ENCODE measurements at regions not wholly inside any gene's neighbourhood (a gene's known extent, or its start where the extent isn't known, plus 50 kb on each side); places are given as distances from the start of the nearest gene placed in this dataset.

DNA sequence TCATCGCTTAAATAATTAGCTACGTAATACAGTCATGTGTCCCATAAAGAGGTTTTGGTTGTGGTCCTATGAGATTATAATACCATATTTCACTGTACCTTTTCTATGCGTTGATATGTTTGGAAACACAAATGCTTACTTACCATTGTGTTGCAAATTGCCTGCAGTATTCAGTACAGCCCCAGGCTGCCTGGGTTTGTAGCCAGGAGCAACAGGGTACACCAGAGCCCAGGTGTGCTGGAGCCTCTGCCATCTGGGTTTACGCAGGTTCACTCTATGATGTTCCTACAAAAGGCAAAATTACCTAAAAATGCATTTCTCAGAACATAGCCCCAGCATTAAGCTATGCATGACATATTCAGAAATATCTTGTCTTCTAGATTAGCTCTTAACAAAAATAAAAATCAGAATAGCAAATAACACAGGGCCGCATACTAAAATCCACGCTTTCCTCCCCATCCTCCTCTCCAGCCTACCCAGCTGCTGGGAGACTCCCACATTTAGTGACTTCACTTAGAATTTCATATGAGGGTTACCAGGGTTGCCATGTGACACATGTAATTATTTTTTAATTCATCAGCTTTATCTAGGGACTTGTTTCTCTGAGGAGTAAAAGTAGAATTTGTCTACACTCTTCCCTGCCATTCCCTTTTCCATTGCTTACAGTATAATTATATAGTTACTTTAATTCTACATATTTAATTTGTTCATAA is 559.0 kb upstream of the ADARB2 start:
- H3K4me1 Mint-ChIP-seq: peaks cover 19% of the 10 kb centered on the region
- 0 out of 3 replicates have a peak, but pooled peaks cover under 1% of the 10 kb centered on the region for H3K9me3 Mint-ChIP-seq
- Histone ChIP-seq H3K79me2 (replicated peaks; ENCODE audit: insufficient read depth) (no peaks in the 10 kb centered on the region), H3K27ac (ENCODE audit: low read depth) (no peak overlapping the region), H3K36me3 (ENCODE audit: insufficient read depth) (no peaks in the 10 kb centered on the region), H3K9me2 (ENCODE audit: insufficient read depth) (no peaks in the 10 kb centered on the region), H3F3A (replicated peaks; ENCODE audit: low read depth) (no peaks in the 10 kb centered on the region), H4K20me1 (replicated peaks; ENCODE audit: insufficient read depth) (no peaks in the 10 kb centered on the region), H3K4me3 (no peak overlapping the region), H3K27me3 (ENCODE audit: insufficient read depth) (no peaks in the 10 kb centered on the region), H2AFZ (no peak overlapping the region), H3K4me2 (no peak overlapping the region), H3K4me1 (ENCODE audit: insufficient read depth) (peaks cover 6% of the 10 kb centered on the region)
- ATAC-seq (peak; percentile 86), DNase-seq (ENCODE audit: low spot score) (peak; percentile 39)
- no peak for TF ChIP-seq STAT1 (IDR thresholded peaks at IDR 0.05; ENCODE audit: unreplicated experiment)
- no peak for TF ChIP-seq ZNF114 (CRISPR knock-in tag; IDR thresholded peaks at IDR 0.05)
- TF ChIP-seq, protein P1, sequence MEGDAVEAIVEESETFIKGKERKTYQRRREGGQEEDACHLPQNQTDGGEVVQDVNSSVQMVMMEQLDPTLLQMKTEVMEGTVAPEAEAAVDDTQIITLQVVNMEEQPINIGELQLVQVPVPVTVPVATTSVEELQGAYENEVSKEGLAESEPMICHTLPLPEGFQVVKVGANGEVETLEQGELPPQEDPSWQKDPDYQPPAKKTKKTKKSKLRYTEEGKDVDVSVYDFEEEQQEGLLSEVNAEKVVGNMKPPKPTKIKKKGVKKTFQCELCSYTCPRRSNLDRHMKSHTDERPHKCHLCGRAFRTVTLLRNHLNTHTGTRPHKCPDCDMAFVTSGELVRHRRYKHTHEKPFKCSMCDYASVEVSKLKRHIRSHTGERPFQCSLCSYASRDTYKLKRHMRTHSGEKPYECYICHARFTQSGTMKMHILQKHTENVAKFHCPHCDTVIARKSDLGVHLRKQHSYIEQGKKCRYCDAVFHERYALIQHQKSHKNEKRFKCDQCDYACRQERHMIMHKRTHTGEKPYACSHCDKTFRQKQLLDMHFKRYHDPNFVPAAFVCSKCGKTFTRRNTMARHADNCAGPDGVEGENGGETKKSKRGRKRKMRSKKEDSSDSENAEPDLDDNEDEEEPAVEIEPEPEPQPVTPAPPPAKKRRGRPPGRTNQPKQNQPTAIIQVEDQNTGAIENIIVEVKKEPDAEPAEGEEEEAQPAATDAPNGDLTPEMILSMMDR (conservative IDR thresholded peaks at IDR 0.05; ENCODE audit: low read depth in 2 of 2): no peak
- TF ChIP-seq POLR2AphosphoS5 (IDR thresholded peaks at IDR 0.05; ENCODE audit: low read depth): no peak
- TF ChIP-seq ZNF331 (CRISPR knock-in tag; IDR thresholded peaks at IDR 0.05; ENCODE audit: low read depth): no peak
- TF ChIP-seq, protein P2, sequence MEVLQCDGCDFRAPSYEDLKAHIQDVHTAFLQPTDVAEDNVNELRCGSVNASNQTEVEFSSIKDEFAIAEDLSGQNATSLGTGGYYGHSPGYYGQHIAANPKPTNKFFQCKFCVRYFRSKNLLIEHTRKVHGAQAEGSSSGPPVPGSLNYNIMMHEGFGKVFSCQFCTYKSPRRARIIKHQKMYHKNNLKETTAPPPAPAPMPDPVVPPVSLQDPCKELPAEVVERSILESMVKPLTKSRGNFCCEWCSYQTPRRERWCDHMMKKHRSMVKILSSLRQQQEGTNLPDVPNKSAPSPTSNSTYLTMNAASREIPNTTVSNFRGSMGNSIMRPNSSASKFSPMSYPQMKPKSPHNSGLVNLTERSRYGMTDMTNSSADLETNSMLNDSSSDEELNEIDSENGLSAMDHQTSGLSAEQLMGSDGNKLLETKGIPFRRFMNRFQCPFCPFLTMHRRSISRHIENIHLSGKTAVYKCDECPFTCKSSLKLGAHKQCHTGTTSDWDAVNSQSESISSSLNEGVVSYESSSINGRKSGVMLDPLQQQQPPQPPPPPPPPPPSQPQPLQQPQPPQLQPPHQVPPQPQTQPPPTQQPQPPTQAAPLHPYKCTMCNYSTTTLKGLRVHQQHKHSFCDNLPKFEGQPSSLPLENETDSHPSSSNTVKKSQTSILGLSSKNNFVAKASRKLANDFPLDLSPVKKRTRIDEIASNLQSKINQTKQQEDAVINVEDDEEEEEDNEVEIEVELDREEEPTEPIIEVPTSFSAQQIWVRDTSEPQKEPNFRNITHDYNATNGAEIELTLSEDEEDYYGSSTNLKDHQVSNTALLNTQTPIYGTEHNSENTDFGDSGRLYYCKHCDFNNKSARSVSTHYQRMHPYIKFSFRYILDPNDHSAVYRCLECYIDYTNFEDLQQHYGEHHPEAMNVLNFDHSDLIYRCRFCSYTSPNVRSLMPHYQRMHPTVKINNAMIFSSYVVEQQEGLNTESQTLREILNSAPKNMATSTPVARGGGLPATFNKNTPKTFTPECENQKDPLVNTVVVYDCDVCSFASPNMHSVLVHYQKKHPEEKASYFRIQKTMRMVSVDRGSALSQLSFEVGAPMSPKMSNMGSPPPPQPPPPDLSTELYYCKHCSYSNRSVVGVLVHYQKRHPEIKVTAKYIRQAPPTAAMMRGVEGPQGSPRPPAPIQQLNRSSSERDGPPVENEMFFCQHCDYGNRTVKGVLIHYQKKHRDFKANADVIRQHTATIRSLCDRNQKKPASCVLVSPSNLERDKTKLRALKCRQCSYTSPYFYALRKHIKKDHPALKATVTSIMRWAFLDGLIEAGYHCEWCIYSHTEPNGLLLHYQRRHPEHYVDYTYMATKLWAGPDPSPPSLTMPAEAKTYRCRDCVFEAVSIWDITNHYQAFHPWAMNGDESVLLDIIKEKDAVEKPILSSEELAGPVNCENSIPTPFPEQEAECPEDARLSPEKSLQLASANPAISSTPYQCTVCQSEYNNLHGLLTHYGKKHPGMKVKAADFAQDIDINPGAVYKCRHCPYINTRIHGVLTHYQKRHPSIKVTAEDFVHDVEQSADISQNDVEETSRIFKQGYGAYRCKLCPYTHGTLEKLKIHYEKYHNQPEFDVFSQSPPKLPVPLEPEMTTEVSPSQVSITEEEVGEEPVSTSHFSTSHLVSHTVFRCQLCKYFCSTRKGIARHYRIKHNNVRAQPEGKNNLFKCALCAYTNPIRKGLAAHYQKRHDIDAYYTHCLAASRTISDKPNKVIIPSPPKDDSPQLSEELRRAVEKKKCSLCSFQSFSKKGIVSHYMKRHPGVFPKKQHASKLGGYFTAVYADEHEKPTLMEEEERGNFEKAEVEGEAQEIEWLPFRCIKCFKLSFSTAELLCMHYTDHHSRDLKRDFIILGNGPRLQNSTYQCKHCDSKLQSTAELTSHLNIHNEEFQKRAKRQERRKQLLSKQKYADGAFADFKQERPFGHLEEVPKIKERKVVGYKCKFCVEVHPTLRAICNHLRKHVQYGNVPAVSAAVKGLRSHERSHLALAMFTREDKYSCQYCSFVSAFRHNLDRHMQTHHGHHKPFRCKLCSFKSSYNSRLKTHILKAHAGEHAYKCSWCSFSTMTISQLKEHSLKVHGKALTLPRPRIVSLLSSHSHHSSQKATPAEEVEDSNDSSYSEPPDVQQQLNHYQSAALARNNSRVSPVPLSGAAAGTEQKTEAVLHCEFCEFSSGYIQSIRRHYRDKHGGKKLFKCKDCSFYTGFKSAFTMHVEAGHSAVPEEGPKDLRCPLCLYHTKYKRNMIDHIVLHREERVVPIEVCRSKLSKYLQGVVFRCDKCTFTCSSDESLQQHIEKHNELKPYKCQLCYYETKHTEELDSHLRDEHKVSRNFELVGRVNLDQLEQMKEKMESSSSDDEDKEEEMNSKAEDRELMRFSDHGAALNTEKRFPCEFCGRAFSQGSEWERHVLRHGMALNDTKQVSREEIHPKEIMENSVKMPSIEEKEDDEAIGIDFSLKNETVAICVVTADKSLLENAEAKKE (CRISPR knock-in tag; IDR thresholded peaks at IDR 0.05): no peak
- TF ChIP-seq JUNB (IDR thresholded peaks at IDR 0.05; ENCODE audit: unreplicated experiment): no peak
- TF ChIP-seq NANOG (IDR thresholded peaks at IDR 0.05; ENCODE audit: borderline replicate concordance): no peak
- TF ChIP-seq, protein P3, sequence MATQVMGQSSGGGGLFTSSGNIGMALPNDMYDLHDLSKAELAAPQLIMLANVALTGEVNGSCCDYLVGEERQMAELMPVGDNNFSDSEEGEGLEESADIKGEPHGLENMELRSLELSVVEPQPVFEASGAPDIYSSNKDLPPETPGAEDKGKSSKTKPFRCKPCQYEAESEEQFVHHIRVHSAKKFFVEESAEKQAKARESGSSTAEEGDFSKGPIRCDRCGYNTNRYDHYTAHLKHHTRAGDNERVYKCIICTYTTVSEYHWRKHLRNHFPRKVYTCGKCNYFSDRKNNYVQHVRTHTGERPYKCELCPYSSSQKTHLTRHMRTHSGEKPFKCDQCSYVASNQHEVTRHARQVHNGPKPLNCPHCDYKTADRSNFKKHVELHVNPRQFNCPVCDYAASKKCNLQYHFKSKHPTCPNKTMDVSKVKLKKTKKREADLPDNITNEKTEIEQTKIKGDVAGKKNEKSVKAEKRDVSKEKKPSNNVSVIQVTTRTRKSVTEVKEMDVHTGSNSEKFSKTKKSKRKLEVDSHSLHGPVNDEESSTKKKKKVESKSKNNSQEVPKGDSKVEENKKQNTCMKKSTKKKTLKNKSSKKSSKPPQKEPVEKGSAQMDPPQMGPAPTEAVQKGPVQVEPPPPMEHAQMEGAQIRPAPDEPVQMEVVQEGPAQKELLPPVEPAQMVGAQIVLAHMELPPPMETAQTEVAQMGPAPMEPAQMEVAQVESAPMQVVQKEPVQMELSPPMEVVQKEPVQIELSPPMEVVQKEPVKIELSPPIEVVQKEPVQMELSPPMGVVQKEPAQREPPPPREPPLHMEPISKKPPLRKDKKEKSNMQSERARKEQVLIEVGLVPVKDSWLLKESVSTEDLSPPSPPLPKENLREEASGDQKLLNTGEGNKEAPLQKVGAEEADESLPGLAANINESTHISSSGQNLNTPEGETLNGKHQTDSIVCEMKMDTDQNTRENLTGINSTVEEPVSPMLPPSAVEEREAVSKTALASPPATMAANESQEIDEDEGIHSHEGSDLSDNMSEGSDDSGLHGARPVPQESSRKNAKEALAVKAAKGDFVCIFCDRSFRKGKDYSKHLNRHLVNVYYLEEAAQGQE (IDR thresholded peaks at IDR 0.05; ENCODE audit: unreplicated experiment): no peak
- no peak for TF ChIP-seq EZH2phosphoT487 (IDR thresholded peaks at IDR 0.05; ENCODE audit: unreplicated experiment)
- no peak for TF ChIP-seq EZH2 (IDR thresholded peaks at IDR 0.05; ENCODE audit: low read depth, unreplicated experiment)
- TF ChIP-seq, protein P4, sequence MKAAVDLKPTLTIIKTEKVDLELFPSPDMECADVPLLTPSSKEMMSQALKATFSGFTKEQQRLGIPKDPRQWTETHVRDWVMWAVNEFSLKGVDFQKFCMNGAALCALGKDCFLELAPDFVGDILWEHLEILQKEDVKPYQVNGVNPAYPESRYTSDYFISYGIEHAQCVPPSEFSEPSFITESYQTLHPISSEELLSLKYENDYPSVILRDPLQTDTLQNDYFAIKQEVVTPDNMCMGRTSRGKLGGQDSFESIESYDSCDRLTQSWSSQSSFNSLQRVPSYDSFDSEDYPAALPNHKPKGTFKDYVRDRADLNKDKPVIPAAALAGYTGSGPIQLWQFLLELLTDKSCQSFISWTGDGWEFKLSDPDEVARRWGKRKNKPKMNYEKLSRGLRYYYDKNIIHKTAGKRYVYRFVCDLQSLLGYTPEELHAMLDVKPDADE (IDR thresholded peaks at IDR 0.05): no peak
- no peak for TF ChIP-seq CREB1 (CRISPR knock-in tag; IDR thresholded peaks at IDR 0.05; ENCODE audit: low read depth)
- no peaks in the 10 kb centered on the region for H3K36me3 Mint-ChIP-seq (ENCODE audit: low read depth)
- H3K27ac Mint-ChIP-seq: no peak overlapping the region
- H3K27me3 Mint-ChIP-seq (ENCODE audit: insufficient read depth, low read depth, poor library complexity): peaks cover 8% of the 10 kb centered on the region
- H3K4me3 Mint-ChIP-seq: no peak overlapping the region
